ENCODE measurements at regions not wholly inside any gene's neighbourhood (a gene's known extent, or its start where the extent isn't known, plus 50 kb on each side); places are given as distances from the start of the nearest gene placed in this dataset.

- no peak for TF ChIP-seq POLR2A (IDR thresholded peaks at IDR 0.05; ENCODE audit: low read length)
- no peak for TF ChIP-seq GATA1 (IDR thresholded peaks at IDR 0.05; ENCODE audit: low read depth, low read length)
These were observed 55.1 kb downstream of the KIAA0408 start for GRCh38 chr6:127404133-127404532.

Measured in erythroblast (primary cell).